Medulla oblongata (tissue), 1 donor: ENCODE measurements at regions not wholly inside any gene's neighbourhood (a gene's known extent, or its start where the extent isn't known, plus 50 kb on each side); places are given as distances from the start of the nearest gene placed in this dataset.

Experiments
- DNase-seq: peaks from one replicate; pipeline ENCODE4 v3.0.0-alpha.2; 2015; ENCODE audit errors: extremely low spot score

GRCh38 chr4:98765771-98766170, 107.4 kb upstream of the TSPAN5 start:
- no peak for DNase-seq

GRCh38 chr4:98758182-98758581, 99.8 kb upstream of the TSPAN5 start:
- no peak for DNase-seq

- no peak for DNase-seq
These were observed 96.3 kb upstream of the TSPAN5 start for GRCh38 chr4:98754736-98755135.

DNA sequence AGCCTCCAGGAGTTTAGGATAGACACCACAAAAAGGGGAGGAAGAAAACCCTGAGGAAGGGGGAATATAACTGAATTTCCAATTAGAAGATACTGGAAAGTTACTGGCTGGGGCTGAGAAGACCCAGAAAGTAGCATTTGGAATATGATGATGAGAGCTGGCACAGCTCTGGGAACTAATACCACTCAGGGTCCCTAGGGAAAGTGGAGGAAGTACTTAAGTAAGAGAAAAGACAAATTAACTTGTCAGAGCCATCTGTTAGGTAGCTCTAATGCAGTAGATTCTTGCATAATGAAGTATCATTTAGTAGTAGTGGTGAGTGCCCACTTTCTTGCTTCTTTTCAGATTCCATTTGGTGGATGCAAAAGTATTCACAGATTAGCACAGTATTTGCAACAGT, 90.8 kb upstream of the TSPAN5 start:
- DNase-seq, result no peak

- no peak for DNase-seq
These were observed 90.2 kb upstream of the TSPAN5 start for GRCh38 chr4:98748609-98749008.

DNA sequence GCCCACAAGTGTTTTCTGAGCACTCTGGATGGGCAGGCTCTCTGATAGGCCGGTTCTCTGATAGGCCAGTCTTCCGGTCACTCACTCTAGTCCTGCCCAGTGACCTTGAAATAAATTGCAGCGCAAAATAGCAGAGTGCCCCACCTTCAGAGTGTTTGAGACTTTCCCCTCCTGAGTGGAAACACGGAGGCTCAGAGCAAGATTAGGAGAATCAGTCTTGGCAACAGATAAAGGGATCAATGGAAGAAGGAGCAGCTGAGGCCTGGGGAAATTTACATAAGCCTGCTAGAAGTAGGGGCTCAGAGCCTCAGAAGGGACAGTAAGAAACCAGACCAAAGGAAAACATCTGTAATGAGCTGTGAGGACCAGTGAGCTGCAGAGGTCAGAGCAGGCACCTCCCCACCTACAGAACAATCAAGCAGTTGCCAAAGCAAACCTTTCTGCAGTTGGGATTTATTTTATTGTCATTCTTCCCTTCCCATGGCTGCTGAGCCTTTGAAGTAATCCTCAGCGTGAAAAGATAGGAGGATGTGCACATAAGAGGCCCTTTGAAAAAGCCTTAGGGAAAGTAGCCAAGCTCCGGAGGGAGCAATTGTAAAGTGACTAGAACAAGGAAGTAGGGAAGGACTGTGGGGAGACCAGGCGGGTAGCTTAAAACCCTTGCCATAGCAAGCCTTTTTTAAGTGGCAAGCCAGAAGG, 89.1 kb upstream of the TSPAN5 start:
- DNase-seq, result peak; percentile 19

DNA sequence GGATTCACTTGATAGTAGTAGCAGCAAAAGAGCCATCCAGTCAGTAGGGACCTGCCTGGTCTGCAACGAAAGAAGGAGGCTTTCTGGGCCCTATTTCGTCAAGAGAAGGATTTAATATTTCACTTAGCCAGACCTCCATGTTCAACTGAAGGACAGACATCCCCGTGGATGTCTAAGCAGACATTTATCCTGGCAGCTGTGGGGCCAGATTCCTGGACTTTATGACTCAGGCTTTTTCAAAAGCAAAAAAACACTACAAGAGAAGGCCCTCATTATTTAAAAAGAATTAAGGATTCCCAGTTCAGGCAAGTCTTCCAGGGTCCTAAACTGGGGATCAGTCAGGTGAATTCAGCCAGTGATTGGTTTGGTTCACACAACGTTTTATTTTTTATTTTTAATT, 88.5 kb upstream of the TSPAN5 start:
- no peak for DNase-seq

- DNase-seq, result no peak
These were observed 88.1 kb upstream of the TSPAN5 start for GRCh38 chr4:98746530-98746929.

DNA sequence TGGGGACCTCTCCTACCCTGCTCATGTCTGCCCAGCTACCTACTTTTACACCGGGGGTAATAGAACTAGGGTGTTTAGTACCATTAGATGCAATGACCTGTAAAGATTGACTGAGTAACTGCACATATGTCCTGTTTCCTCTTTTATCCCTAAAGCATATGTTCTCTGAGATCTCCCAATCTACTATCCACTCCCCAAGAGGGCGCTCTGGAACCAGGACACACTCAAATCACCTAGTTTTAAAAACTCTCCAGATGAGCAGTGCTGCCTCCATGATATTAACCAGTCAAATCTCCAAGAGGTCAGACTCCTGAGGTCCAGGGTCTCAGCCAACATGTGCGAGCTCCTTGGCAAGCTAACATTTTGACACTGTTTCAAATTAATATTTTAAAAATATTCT, 87.0 kb upstream of the TSPAN5 start:
- no peak for DNase-seq

DNA sequence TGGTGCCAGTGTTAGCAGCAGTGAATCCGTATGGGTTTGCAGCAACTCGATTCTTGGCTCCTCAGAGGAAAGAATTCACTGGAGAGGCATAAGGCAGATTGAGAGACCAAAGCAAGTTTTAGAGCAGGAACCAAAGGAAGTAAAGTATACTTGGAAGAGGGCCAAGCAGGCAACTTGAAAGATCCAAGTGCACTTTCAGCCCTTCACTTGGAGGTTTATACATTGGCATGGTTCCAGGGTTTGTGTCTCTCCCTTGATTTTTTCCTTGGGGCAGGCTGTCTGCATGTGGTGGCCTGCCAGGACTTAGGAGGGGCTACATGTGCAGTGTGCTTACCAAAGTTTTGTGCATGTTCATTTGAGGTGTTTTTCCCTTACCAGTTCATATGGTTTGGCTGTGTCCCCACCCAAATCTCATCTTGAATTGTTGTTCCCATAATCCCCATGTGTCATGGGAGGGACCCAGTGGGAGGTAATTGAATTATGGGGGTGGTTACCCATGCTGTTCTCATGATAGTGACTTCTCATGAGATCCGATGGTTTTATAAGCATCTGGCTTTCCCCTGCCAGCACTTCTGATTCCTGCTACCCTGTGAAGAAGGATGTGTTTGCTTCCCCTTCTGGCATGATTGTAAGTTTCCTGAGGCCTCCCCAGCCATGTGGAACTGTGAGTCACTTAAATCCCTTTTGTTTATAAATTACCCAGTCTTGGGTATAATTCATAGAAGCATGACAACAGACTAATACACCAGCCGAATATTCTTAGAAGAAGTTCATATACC, 86.2 kb upstream of the TSPAN5 start:
- DNase-seq, result no peak

- DNase-seq, result no peak
These were observed 83.5 kb upstream of the TSPAN5 start for GRCh38 chr4:98741952-98742351.

DNA sequence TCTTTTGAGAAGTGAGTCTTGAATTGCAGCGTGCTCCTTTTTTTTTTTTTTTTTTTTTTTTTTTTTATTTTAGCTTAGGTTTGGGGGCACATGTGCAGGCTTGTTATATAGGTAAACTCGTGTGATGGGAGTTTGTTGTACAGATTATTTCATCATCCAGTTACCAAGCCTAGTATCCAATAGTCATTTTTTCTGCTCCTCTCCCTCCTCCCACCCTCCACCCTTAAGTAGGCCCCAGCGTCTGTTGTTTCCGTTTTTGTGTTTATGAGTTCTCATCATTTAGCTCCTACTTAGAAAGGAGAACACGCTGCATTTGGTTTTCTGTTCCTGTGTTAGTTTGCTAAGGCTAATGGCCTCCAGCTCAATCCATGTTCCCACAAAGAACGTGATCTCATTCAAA, 81.3 kb upstream of the TSPAN5 start:
- no peak for DNase-seq

DNA sequence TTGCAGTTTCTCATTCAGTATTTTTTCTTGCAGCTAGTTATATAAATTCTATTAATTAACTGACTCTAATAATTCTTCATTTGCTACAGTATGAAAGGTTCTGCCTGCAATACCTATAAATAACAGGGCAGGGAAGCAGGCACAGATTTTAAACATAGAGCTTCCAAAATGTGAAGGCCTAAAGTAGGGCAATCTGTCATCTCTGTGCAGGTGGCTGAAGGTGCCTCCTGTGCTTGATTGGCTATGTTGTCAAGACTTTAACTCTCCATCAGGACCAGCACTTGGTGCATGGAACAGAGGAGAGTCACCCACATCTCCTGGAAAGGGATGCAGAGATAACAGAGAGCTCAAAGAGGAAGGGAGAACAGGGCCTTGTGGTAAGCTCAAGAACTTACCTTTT, 75.2 kb upstream of the TSPAN5 start:
- no peak for DNase-seq

DNA sequence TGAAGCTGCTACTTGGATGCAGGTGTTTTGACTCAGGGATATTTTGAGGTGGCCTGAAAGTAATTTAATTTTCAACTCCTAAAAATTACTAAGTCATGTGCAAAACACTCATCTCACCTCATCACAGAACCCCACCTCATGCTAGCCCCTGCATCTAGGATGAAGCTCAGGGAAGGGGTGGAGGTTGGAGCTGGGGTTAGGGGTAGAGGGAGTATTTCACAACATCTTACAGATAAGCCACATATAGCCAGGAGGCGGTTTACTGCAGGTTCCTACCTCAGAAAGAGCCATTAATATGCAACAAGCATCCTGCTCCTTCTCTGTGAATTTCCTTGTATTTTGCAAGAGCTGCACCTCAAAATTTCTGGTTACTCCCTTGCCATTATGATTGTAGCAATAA, 70.5 kb upstream of the TSPAN5 start:
- DNase-seq, result no peak

GRCh38 chr4:98728433-98728832, 70.0 kb upstream of the TSPAN5 start:
- DNase-seq, result no peak

- no peak for DNase-seq
These were observed 63.6 kb upstream of the TSPAN5 start for GRCh38 chr4:98722000-98722399.

DNA sequence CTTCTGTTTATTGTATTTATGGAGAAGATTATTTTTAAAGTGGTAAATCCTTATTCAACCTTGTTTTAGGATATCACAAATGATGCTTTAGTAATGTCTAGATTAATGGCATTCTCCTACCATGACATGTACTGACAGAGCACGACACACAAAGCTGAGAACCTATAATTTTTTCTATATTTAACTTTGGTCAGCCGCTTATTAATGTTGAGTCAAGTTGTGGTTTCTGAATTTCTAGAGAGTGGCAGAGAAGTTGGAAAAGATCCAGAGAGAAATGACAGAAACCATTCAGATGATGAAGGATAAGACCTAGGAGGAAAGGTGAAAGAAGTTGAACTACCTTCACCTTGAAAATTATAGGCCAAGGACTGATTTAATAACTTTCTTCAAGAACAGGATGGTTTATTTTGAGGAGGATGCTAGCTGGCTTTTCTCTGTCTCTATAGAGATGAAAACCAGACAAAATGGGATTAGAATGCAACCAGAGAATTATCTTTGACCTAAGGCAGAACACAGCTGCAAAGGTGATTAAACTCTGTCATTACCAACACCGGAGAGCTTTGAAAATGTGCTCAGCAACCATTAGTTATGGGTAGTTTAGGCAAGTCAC, 62.6 kb upstream of the TSPAN5 start:
- no peak for DNase-seq

DNA sequence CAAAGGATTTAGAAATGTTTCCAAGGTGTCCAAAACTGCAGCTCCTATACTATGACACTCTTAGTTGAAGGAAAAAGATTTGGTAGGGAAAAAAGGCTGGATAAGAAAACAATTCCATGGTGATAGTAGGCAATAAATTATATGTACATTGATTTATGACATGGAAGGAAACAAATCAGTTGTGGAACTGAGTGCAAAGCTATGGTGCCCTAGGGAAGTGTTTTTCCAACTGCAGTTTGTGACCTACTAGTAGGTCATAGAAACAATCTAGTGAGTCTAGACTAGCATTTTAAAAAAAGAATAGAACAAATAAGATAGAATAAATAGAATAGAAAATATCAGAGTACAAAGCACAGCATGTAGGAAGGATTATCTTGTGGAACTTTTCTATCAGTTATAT, 58.4 kb upstream of the TSPAN5 start:
- DNase-seq, result no peak

GRCh38 chr4:98712607-98713006, 54.2 kb upstream of the TSPAN5 start:
- DNase-seq, result no peak

- DNase-seq, result no peak
These were observed 53.1 kb upstream of the TSPAN5 start for GRCh38 chr4:98711526-98711925.

DNA sequence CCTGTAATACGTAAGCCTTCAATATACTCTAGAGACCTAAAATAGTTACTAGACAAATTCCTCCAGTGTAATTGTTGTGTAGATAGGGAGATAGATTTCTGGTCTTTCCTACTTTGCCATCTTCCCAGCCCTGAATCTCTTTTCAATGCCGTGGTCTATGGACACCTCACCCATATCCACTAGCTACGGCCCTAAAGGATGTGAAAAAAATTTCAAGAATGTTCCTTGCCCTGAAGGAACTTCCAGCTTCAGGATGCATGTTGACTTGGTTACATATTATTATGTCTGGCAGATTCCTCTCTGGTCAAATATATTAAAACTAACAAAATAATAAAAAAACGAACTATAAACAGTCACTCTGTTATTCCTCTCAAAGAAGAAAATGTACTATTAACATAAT, 52.4 kb upstream of the TSPAN5 start:
- no peak for DNase-seq
